HG02852 (cell line): ENCODE measurements at regions not wholly inside any gene's neighbourhood (a gene's known extent, or its start where the extent isn't known, plus 50 kb on each side); places are given as distances from the start of the nearest gene placed in this dataset.

Source experiments
- ATAC-seq: cut with Tn5 transposase; IDR thresholded peaks from one replicate; pipeline ENCODE4 v1.9.1; 2021; ENCODE audit warnings: mild to moderate bottlenecking, moderate library complexity; ENCODE audit not compliant: unreplicated experiment

- ATAC-seq, result no peak
Measured at GRCh38 chr12:107271523-107271922, 178.2 kb upstream of the CRY1 start.

- no peak for ATAC-seq
Measured at GRCh38 chr12:107275530-107275929, 182.2 kb upstream of the CRY1 start.

GRCh38 chr12:107277855-107278254, 184.5 kb upstream of the CRY1 start:
- ATAC-seq, result no peak

- ATAC-seq, result no peak
Measured at GRCh38 chr12:107282628-107283027, 189.3 kb upstream of the CRY1 start.

- no peak for ATAC-seq
Measured at GRCh38 chr12:107283652-107284051, 190.3 kb upstream of the CRY1 start.

GRCh38 chr12:107284692-107285091, 191.3 kb upstream of the CRY1 start:
- ATAC-seq, result no peak

- ATAC-seq, result no peak
Measured at GRCh38 chr12:107287436-107288413, 194.4 kb upstream of the CRY1 start.

GRCh38 chr12:107288414-107289127, 195.2 kb upstream of the CRY1 start:
- no peak for ATAC-seq

GRCh38 chr12:107291018-107291417, 197.7 kb upstream of the CRY1 start:
- ATAC-seq, result no peak

- no peak for ATAC-seq
Measured at GRCh38 chr12:107296681-107297089, 203.3 kb upstream of the CRY1 start.

- ATAC-seq, result no peak
Measured at GRCh38 chr12:107302649-107303341, 209.4 kb upstream of the CRY1 start.

- no peak for ATAC-seq
Measured at GRCh38 chr12:107304588-107305532, 211.5 kb upstream of the CRY1 start.

- ATAC-seq, result no peak
Measured at GRCh38 chr12:107306141-107306659, 212.9 kb upstream of the CRY1 start.

GRCh38 chr12:107308310-107308709, 215.0 kb upstream of the CRY1 start:
- ATAC-seq, result no peak

- ATAC-seq, result no peak
Measured at GRCh38 chr12:107309020-107309419, 215.7 kb upstream of the CRY1 start.

GRCh38 chr12:107310621-107311020, 217.3 kb upstream of the CRY1 start:
- ATAC-seq, result no peak

GRCh38 chr12:107311682-107312081, 218.3 kb upstream of the CRY1 start:
- no peak for ATAC-seq

- ATAC-seq, result no peak
Measured at GRCh38 chr12:107317751-107318555, 224.6 kb upstream of the CRY1 start.

- ATAC-seq, result no peak
Measured at GRCh38 chr12:107318556-107318805, 225.1 kb upstream of the CRY1 start.
